Astrocyte (in vitro differentiated cells and primary cell): ENCODE measurements at regions not wholly inside any gene's neighbourhood (a gene's known extent, or its start where the extent isn't known, plus 50 kb on each side); places are given as distances from the start of the nearest gene placed in this dataset.

Experiments
- DNase-seq: peaks from one replicate; pipeline ENCODE4 v3.0.0-alpha.2; 2010; ENCODE audit warnings: low read depth
- FAIRE-seq: peaks from 2 replicates; lab custom pipeline; 2011; peaks lifted over from hg19 to GRCh38; lab: Jason Lieb, UNC
- H2AFZ ChIP-seq: 2 replicates; pipeline ENCODE4 v1.6.0; 2012; ENCODE audit warnings: low read depth, low read length, inconsistent platforms
- H3K27ac ChIP-seq: 2 replicates; pipeline ENCODE4 v1.5.1; 2011; ENCODE audit warnings: low read depth, low read length, inconsistent platforms
- H3K27me3 ChIP-seq: 2 replicates; pipeline ENCODE4 v1.6.0; 2011; ENCODE audit warnings: low read length, inconsistent platforms; ENCODE audit not compliant: insufficient read depth
- H3K36me3 ChIP-seq: 2 replicates; pipeline ENCODE4 v1.5.1; 2011; ENCODE audit warnings: low read length, inconsistent platforms; ENCODE audit not compliant: insufficient read depth
- H3K4me1 ChIP-seq: 2 replicates; pipeline ENCODE4 v1.5.1; 2011; ENCODE audit warnings: low read length, inconsistent platforms; ENCODE audit not compliant: insufficient read depth
- H3K4me2 ChIP-seq: 2 replicates; pipeline ENCODE4 v1.6.0; 2012; ENCODE audit warnings: low read length, inconsistent platforms
- H3K4me3 ChIP-seq: 2 replicates; pipeline ENCODE4 v1.5.1; 2011; ENCODE audit warnings: low read depth, mild to moderate bottlenecking, low read length, inconsistent platforms; ENCODE audit not compliant: insufficient read depth
- H3K79me2 ChIP-seq: 2 replicates; pipeline ENCODE4 v1.6.0; 2012; ENCODE audit warnings: mild to moderate bottlenecking, low read length, inconsistent platforms; ENCODE audit not compliant: insufficient read depth
- H3K9ac ChIP-seq: 2 replicates; pipeline ENCODE4 v1.6.0; 2012; ENCODE audit warnings: mild to moderate bottlenecking, low read length, inconsistent platforms
- H3K9me3 ChIP-seq: 2 replicates; pipeline ENCODE4 v1.5.1; 2012; ENCODE audit warnings: low read depth, mild to moderate bottlenecking, low read length, inconsistent platforms; ENCODE audit not compliant: insufficient read depth
- H4K20me1 ChIP-seq: 2 replicates; pipeline ENCODE4 v1.6.0; 2012; ENCODE audit warnings: low read length, inconsistent platforms; ENCODE audit not compliant: insufficient read depth
- H3K27ac Mint-ChIP-seq: one replicate; pipeline ENCODE4 v1.8.0; 2021; ENCODE audit warnings: mild to moderate bottlenecking, mixed read lengths; ENCODE audit not compliant: unreplicated experiment
- H3K27me3 Mint-ChIP-seq: one replicate; pipeline ENCODE4 v1.8.0; 2021; ENCODE audit warnings: low read depth, mixed read lengths; ENCODE audit not compliant: unreplicated experiment
- H3K36me3 Mint-ChIP-seq: one replicate; pipeline ENCODE4 v1.8.0; 2021; ENCODE audit warnings: low read depth, mixed read lengths; ENCODE audit not compliant: unreplicated experiment
- H3K4me1 Mint-ChIP-seq: one replicate; pipeline ENCODE4 v1.8.0; 2021; ENCODE audit warnings: low read depth, mixed read lengths; ENCODE audit not compliant: unreplicated experiment
- H3K4me3 Mint-ChIP-seq: one replicate; pipeline ENCODE4 v1.8.0; 2021; ENCODE audit warnings: mild to moderate bottlenecking, moderate library complexity, mixed read lengths; ENCODE audit not compliant: unreplicated experiment
- H3K9me3 Mint-ChIP-seq: one replicate; pipeline ENCODE4 v1.8.0; 2021; ENCODE audit warnings: mild to moderate bottlenecking, mixed read lengths; ENCODE audit not compliant: unreplicated experiment
- EZH2 ChIP-seq: IDR thresholded peaks from 2 replicates; pipeline ENCODE4 v1.6.1; 2012; ENCODE audit warnings: mild to moderate bottlenecking, low read length, inconsistent platforms; ENCODE audit not compliant: insufficient read depth
- TF ChIP-seq, protein P1 (sequence below): IDR thresholded peaks from 2 replicates; pipeline ENCODE4 v1.5.1; 2011; ENCODE audit warnings: low read depth, mild to moderate bottlenecking, inconsistent platforms, low read length, moderate library complexity; ENCODE audit not compliant: insufficient read depth

GRCh38 chr5:83871533-83872395 lies 151.1 kb upstream of the HAPLN1 start:
- FAIRE-seq (no peak), DNase-seq (peak; percentile 14)
- Histone ChIP-seq H3K79me2 (no peaks in the 10 kb centered on the region), H3K4me3 (no peak overlapping the region), H3K9me3 (no peaks in the 10 kb centered on the region), H3K27ac (no peak overlapping the region), H3K4me2 (no peak overlapping the region), H4K20me1 (no peaks in the 10 kb centered on the region), H3K4me1 (no peaks in the 10 kb centered on the region), H3K36me3 (no peaks in the 10 kb centered on the region), H3K27me3 (no peaks in the 10 kb centered on the region), H3K9ac (no peak overlapping the region), H2AFZ (no peak overlapping the region)
- Mint-ChIP-seq H3K36me3 (no peaks in the 10 kb centered on the region), H3K4me3 (peak overlapping the region; percentile 1), H3K27ac (peak overlapping the region; percentile 43), H3K9me3 (peaks cover 1% of the 10 kb centered on the region), H3K4me1 (peaks cover 8% of the 10 kb centered on the region), H3K27me3 (no peaks in the 10 kb centered on the region)
- TF ChIP-seq EZH2, result no peak
- TF ChIP-seq, protein P1, sequence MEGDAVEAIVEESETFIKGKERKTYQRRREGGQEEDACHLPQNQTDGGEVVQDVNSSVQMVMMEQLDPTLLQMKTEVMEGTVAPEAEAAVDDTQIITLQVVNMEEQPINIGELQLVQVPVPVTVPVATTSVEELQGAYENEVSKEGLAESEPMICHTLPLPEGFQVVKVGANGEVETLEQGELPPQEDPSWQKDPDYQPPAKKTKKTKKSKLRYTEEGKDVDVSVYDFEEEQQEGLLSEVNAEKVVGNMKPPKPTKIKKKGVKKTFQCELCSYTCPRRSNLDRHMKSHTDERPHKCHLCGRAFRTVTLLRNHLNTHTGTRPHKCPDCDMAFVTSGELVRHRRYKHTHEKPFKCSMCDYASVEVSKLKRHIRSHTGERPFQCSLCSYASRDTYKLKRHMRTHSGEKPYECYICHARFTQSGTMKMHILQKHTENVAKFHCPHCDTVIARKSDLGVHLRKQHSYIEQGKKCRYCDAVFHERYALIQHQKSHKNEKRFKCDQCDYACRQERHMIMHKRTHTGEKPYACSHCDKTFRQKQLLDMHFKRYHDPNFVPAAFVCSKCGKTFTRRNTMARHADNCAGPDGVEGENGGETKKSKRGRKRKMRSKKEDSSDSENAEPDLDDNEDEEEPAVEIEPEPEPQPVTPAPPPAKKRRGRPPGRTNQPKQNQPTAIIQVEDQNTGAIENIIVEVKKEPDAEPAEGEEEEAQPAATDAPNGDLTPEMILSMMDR, result no peak

DNA sequence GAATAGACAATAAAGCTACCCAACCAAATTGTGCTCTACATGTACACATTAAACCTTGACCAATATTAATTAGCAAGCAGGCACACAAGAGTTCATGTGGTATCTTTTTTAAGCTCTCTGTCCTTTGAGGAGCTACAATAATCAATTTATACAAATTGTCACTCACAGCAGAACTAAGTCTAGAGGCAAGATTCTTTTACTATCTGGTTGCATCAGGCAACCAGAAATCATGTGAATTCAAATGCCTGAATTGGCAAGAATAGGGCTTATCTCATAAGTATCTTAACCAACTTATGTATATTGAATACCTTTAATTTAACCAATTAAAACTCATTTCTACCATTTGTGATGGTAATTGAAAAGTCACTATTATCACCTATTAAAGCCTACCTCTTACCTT lies 145.5 kb upstream of the HAPLN1 start:
- Mint-ChIP-seq H3K27me3 (no peaks in the 10 kb centered on the region), H3K36me3 (no peaks in the 10 kb centered on the region), H3K4me1 (no peaks in the 10 kb centered on the region), H3K9me3 (peaks cover 1% of the 10 kb centered on the region), H3K27ac (peak overlapping the region; percentile 4), H3K4me3 (no peak overlapping the region)
- Histone ChIP-seq H3K4me3 (no peak overlapping the region), H3K27me3 (no peaks in the 10 kb centered on the region), H4K20me1 (no peaks in the 10 kb centered on the region), H3K4me2 (no peak overlapping the region), H3K9ac (no peak overlapping the region), H3K36me3 (no peaks in the 10 kb centered on the region), H3K4me1 (no peaks in the 10 kb centered on the region), H3K79me2 (no peaks in the 10 kb centered on the region), H3K27ac (no peak overlapping the region), H2AFZ (no peak overlapping the region), H3K9me3 (no peaks in the 10 kb centered on the region)
- no peak for TF ChIP-seq EZH2
- TF ChIP-seq, protein P1, result no peak
- FAIRE-seq (no peak), DNase-seq (no peak)

GRCh38 chr5:83865579-83865978 lies 144.9 kb upstream of the HAPLN1 start:
- Histone ChIP-seq H3K27me3 (no peaks in the 10 kb centered on the region), H3K27ac (no peak overlapping the region), H3K79me2 (no peaks in the 10 kb centered on the region), H3K9ac (no peak overlapping the region), H3K36me3 (no peaks in the 10 kb centered on the region), H3K4me2 (no peak overlapping the region), H4K20me1 (no peaks in the 10 kb centered on the region), H3K4me1 (no peaks in the 10 kb centered on the region), H3K9me3 (no peaks in the 10 kb centered on the region), H2AFZ (no peak overlapping the region), H3K4me3 (no peak overlapping the region)
- no peaks in the 10 kb centered on the region for H3K36me3 Mint-ChIP-seq
- no peak overlapping the region for H3K27ac Mint-ChIP-seq
- FAIRE-seq (no peak), DNase-seq (no peak)
- no peak overlapping the region for H3K4me3 Mint-ChIP-seq
- TF ChIP-seq EZH2, result no peak
- TF ChIP-seq, protein P1, result no peak
- no peaks in the 10 kb centered on the region for H3K4me1 Mint-ChIP-seq
- peaks cover 1% of the 10 kb centered on the region for H3K9me3 Mint-ChIP-seq
- no peaks in the 10 kb centered on the region for H3K27me3 Mint-ChIP-seq
